GM12892 (cell line): ENCODE measurements at regions not wholly inside any gene's neighbourhood (a gene's known extent, or its start where the extent isn't known, plus 50 kb on each side); places are given as distances from the start of the nearest gene placed in this dataset.

Source experiments
- POLR2A ChIP-seq: IDR thresholded peaks from 2 replicates; pipeline ENCODE4 v1.6.1; 2011; ENCODE audit warnings: low read depth, low read length, control low read depth
- POLR2AphosphoS5 ChIP-seq: IDR thresholded peaks from 2 replicates; pipeline ENCODE4 v1.6.1; 2011; ENCODE audit warnings: low read depth, low read length, control low read depth

GRCh38 chr2:150653351-150653750 is 165.9 kb upstream of the RND3 start:
- TF ChIP-seq POLR2AphosphoS5 = no peak
- no peak for TF ChIP-seq POLR2A
